ENCODE measurements at regions not wholly inside any gene's neighbourhood (a gene's known extent, or its start where the extent isn't known, plus 50 kb on each side); places are given as distances from the start of the nearest gene placed in this dataset.

- H3K79me2 ChIP-seq (ENCODE audit: insufficient read depth, low read depth) = no peaks in the 10 kb centered on the region
- no peaks in the 10 kb centered on the region for H3K4me1 ChIP-seq (ENCODE audit: low read depth, poor library complexity, severe bottlenecking)
- no peak overlapping the region for H3K4me3 ChIP-seq (IDR thresholded peaks at IDR 0.05; ENCODE audit: insufficient read depth, low read depth, low read length)
- H3K4me2 ChIP-seq = no peak overlapping the region
- no peak overlapping the region for H2AFZ ChIP-seq (ENCODE audit: low read depth)
- no peak overlapping the region for H3K9ac ChIP-seq
- no peaks in the 10 kb centered on the region for H4K20me1 ChIP-seq (ENCODE audit: insufficient read depth)
- TF ChIP-seq, protein P1, sequence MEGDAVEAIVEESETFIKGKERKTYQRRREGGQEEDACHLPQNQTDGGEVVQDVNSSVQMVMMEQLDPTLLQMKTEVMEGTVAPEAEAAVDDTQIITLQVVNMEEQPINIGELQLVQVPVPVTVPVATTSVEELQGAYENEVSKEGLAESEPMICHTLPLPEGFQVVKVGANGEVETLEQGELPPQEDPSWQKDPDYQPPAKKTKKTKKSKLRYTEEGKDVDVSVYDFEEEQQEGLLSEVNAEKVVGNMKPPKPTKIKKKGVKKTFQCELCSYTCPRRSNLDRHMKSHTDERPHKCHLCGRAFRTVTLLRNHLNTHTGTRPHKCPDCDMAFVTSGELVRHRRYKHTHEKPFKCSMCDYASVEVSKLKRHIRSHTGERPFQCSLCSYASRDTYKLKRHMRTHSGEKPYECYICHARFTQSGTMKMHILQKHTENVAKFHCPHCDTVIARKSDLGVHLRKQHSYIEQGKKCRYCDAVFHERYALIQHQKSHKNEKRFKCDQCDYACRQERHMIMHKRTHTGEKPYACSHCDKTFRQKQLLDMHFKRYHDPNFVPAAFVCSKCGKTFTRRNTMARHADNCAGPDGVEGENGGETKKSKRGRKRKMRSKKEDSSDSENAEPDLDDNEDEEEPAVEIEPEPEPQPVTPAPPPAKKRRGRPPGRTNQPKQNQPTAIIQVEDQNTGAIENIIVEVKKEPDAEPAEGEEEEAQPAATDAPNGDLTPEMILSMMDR (conservative IDR thresholded peaks at IDR 0.05; ENCODE audit: low read depth, low read length) = no peak
- no peaks in the 10 kb centered on the region for H3K36me3 ChIP-seq (ENCODE audit: insufficient read depth)
- no peaks in the 10 kb centered on the region for H3K27me3 ChIP-seq (ENCODE audit: insufficient read depth, low read depth)
- H3K27ac ChIP-seq = no peak overlapping the region
These were observed 65.9 kb upstream of the C5orf46 start for GRCh38 chr5:147972076-147972840.

GRCh38 chr5:147971472-147971871 is 65.1 kb upstream of the C5orf46 start:
- Histone ChIP-seq H3K9ac (no peak overlapping the region), H4K20me1 (ENCODE audit: insufficient read depth) (no peaks in the 10 kb centered on the region), H3K4me1 (ENCODE audit: low read depth, poor library complexity, severe bottlenecking) (no peaks in the 10 kb centered on the region), H3K4me2 (no peak overlapping the region), H3K27ac (no peak overlapping the region), H3K4me3 (IDR thresholded peaks at IDR 0.05; ENCODE audit: insufficient read depth, low read depth, low read length) (no peak overlapping the region), H3K79me2 (ENCODE audit: insufficient read depth, low read depth) (no peaks in the 10 kb centered on the region), H3K27me3 (ENCODE audit: insufficient read depth, low read depth) (no peaks in the 10 kb centered on the region), H2AFZ (ENCODE audit: low read depth) (no peak overlapping the region), H3K36me3 (ENCODE audit: insufficient read depth) (no peaks in the 10 kb centered on the region)
- TF ChIP-seq, protein P1 (conservative IDR thresholded peaks at IDR 0.05; ENCODE audit: low read depth, low read length) = no peak

DNA sequence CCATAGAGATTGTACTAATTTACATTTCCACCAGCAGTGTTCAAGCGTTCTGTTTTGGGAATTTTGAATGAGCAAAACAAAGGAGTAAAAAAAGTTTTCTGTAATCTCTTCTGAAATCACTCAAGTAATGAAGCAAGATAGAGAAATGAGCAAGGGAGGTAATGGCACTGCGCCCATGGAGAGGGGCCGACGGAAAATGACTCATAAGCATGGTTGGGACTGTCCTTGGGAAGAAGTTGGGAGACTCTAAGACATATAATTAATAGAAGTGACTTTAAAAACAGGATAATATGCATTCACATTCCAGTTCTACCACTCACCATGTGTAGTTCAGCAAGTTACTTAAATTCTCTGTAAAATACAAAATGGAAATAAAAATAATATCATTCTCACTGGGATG is 62.5 kb upstream of the C5orf46 start:
- no peak overlapping the region for H3K27ac ChIP-seq
- H4K20me1 ChIP-seq (ENCODE audit: insufficient read depth) = no peaks in the 10 kb centered on the region
- H3K4me3 ChIP-seq (IDR thresholded peaks at IDR 0.05; ENCODE audit: insufficient read depth, low read depth, low read length) = no peak overlapping the region
- H3K79me2 ChIP-seq (ENCODE audit: insufficient read depth, low read depth) = no peaks in the 10 kb centered on the region
- no peaks in the 10 kb centered on the region for H3K27me3 ChIP-seq (ENCODE audit: insufficient read depth, low read depth)
- no peak overlapping the region for H2AFZ ChIP-seq (ENCODE audit: low read depth)
- no peak overlapping the region for H3K4me2 ChIP-seq
- no peaks in the 10 kb centered on the region for H3K36me3 ChIP-seq (ENCODE audit: insufficient read depth)
- no peaks in the 10 kb centered on the region for H3K4me1 ChIP-seq (ENCODE audit: low read depth, poor library complexity, severe bottlenecking)
- H3K9ac ChIP-seq = no peak overlapping the region
- TF ChIP-seq, protein P1 (conservative IDR thresholded peaks at IDR 0.05; ENCODE audit: low read depth, low read length) = no peak

GRCh38 chr5:147966829-147967228 is 60.5 kb upstream of the C5orf46 start:
- no peak overlapping the region for H3K9ac ChIP-seq
- H3K36me3 ChIP-seq (ENCODE audit: insufficient read depth) = no peaks in the 10 kb centered on the region
- no peaks in the 10 kb centered on the region for H3K4me1 ChIP-seq (ENCODE audit: low read depth, poor library complexity, severe bottlenecking)
- H4K20me1 ChIP-seq (ENCODE audit: insufficient read depth) = no peaks in the 10 kb centered on the region
- H3K4me2 ChIP-seq = no peak overlapping the region
- TF ChIP-seq, protein P1 (conservative IDR thresholded peaks at IDR 0.05; ENCODE audit: low read depth, low read length) = no peak
- H3K27ac ChIP-seq = no peak overlapping the region
- no peaks in the 10 kb centered on the region for H3K27me3 ChIP-seq (ENCODE audit: insufficient read depth, low read depth)
- no peak overlapping the region for H2AFZ ChIP-seq (ENCODE audit: low read depth)
- no peak overlapping the region for H3K4me3 ChIP-seq (IDR thresholded peaks at IDR 0.05; ENCODE audit: insufficient read depth, low read depth, low read length)
- H3K79me2 ChIP-seq (ENCODE audit: insufficient read depth, low read depth) = no peaks in the 10 kb centered on the region

All from KMS-11 (cell line).